Hematopoietic multipotent progenitor cell treated with erythropoietin and hydrocortisone succinate and interleukin-3 and kit ligand, for 4 days (in vitro differentiated cells): ENCODE measurements at regions not wholly inside any gene's neighbourhood (a gene's known extent, or its start where the extent isn't known, plus 50 kb on each side); places are given as distances from the start of the nearest gene placed in this dataset.

Experiments used
- DNase-seq: peaks from one replicate; pipeline ENCODE4 v3.0.0-alpha.2; 2015

DNA sequence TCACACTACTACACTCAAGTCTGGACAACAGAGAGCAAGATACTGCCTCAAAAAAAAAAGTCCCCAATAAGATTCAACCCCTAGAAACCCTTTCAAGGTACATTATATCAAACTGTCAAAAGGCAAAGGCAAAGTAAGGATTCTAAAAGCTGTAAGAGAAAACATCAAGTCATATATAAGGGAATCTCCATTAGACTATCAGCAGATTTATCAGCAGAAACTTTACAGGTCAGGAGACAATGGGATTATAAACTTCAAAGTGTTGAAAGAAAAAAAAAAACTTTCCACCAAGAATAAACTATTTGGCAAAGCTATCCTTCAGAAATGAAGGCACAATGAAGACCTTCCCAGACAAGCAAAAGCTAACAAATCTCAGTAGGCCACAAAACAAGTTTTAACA lies 63.5 kb upstream of the DMRT1 start:
- DNase-seq = no peak

DNA sequence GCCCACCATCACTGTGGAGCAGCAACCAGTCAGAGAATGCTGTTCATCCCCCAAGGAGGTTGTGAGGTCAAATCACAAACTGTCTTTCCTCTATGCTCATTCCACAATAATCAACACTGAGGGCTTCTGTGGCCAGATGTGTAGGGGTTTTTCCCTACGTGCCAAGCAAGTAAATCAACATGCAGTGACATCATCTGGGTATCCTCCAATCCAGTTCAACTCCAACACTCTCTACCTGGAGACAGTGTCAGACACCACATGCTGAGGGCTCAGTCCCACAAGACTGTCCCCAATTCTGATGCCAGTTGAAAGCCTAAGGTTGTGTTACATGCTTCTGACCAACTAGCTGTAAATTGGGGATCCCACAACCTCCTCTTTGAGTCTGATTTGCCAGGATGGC lies 57.3 kb upstream of the DMRT1 start:
- DNase-seq = no peak

DNA sequence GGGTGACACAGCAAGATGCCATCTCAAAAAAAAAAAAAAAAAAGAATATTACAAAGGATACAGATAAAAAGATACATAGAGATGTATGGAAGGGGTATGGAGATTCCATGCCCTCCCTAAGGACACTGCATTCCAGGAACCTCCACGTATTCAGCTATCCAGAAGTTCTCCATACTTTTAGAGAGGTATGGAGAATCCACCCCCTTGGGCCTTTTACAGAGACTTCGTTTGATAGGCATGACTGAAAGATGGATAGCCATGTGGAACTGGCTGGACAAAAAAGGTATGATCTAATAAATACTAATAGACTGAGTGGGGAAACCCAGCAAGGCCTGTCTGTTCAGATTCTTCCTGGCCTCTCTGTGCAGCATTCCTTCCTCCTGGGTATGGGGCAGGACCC lies 56.6 kb upstream of the DMRT1 start:
- DNase-seq = no peak

DNA sequence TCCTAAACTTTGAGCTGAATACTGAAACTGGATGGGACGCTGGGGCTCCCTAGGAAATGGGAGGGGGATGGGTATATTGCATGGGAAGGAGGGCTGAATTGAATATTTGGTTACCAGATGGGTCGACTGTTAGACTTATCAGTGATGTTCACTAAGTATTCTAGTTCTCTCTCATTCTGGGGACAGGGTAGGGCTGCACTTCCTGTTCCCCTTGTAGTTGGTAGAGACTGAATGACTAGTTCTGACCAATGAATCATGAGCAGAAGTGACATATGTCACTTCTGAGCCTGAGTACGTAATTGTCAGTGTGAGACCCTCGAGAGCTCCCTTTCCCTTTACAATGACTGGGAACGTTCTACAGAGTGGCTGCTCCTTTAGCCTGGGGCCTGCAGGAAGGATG lies 55.5 kb upstream of the DMRT1 start:
- DNase-seq = no peak

DNA sequence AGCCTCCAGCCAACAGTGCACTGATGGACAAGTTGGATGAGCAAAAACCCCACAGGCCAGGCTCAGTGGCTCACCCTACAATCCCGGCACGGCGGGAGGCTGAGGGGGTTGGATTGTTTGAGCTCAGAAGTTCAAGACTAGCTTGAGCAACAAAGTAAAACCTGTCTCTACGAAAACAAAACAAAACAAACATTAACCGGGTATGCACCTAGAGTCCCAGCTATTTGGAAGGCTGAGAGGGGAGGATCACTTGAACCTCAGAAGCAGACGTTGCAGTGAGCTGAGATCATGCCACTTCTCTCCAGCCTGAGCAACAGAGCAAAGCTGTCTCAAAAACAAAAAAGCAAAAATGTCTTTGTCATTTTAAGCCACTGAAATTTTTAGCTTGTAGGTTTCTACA lies 55.1 kb upstream of the DMRT1 start:
- DNase-seq = no peak

DNA sequence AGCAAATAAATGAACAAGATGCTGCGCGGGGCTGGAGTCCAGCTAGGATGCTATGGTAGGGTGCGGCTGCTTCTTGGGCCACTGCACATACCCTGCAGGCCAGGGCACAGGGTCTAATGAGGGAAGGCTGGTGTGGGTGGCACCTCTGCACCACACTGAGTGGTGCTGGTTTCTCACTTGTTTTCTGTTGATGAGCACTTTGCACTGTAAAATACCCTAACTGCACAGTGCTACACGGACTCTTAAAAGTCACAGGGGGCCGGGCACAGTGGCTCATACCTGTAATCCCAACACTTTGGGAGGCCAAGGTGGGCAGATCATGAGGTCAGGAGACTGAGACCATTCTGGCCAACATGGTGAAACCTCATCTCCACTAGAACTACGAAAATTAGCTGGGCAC lies 52.7 kb upstream of the DMRT1 start:
- DNase-seq = no peak
